Neural progenitor cell (in vitro differentiated cells): ENCODE measurements at regions not wholly inside any gene's neighbourhood (a gene's known extent, or its start where the extent isn't known, plus 50 kb on each side); places are given as distances from the start of the nearest gene placed in this dataset.

Experiments
- DNase-seq: peaks from one replicate; pipeline ENCODE4 v3.0.0-alpha.2; 2016; ENCODE audit warnings: low spot score
- H2AFZ ChIP-seq: fragments of 200-600 bp; sonication (generic); replicated peaks from 2 replicates; pipeline ENCODE4 v1.6.1; 2016; ENCODE audit warnings: antibody characterized with exemption
- H3F3A ChIP-seq: fragments of 200-600 bp; sonication (generic); 2 replicates; pipeline ENCODE4 v1.6.1; 2016; ENCODE audit warnings: antibody characterized with exemption, low read depth
- H3K27ac ChIP-seq: fragments of 200-600 bp; sonication (generic); 2 replicates; pipeline ENCODE4 v1.5.1; 2016; ENCODE audit warnings: mild to moderate bottlenecking
- H3K27me3 ChIP-seq: fragments of 200-600 bp; sonication (generic); 2 replicates; pipeline ENCODE4 v1.6.1; 2016; ENCODE audit warnings: mild to moderate bottlenecking, moderate library complexity
- H3K36me3 ChIP-seq: fragments of 200-600 bp; sonication (generic); 2 replicates; pipeline ENCODE4 v1.5.1; 2016
- H3K4me1 ChIP-seq: fragments of 200-600 bp; sonication (generic); 2 replicates; pipeline ENCODE4 v1.6.1; 2016; ENCODE audit warnings: mixed run types
- H3K4me2 ChIP-seq: fragments of 200-600 bp; sonication (generic); 2 replicates; pipeline ENCODE4 v1.6.1; 2016
- H3K4me3 ChIP-seq: fragments of 200-600 bp; sonication (generic); 2 replicates; pipeline ENCODE4 v1.5.1; 2016
- H3K79me2 ChIP-seq: fragments of 200-600 bp; sonication (generic); 2 replicates; pipeline ENCODE4 v1.6.1; 2016; ENCODE audit warnings: low read depth
- H3K9ac ChIP-seq: fragments of 200-600 bp; sonication (generic); 2 replicates; pipeline ENCODE4 v1.6.1; 2016
- H3K9me3 ChIP-seq: fragments of 200-600 bp; sonication (generic); 2 replicates; pipeline ENCODE4 v1.5.1; 2016; ENCODE audit warnings: low read depth
- H4K20me1 ChIP-seq: fragments of 200-600 bp; sonication (generic); 2 replicates; pipeline ENCODE4 v1.6.1; 2016; ENCODE audit warnings: low read depth
- H3K27ac Mint-ChIP-seq: 3 replicates; pipeline ENCODE4 v1.8.0; 2021; ENCODE audit warnings: mixed read lengths
- H3K27me3 Mint-ChIP-seq: 2 replicates; pipeline ENCODE4 v1.8.0; 2022; ENCODE audit warnings: low read depth, mild to moderate bottlenecking, inconsistent platforms, moderate library complexity, mixed read lengths; ENCODE audit not compliant: insufficient read depth
- H3K36me3 Mint-ChIP-seq: 3 replicates; pipeline ENCODE4 v1.8.0; 2021; ENCODE audit warnings: mixed read lengths
- H3K4me1 Mint-ChIP-seq: 3 replicates; pipeline ENCODE4 v1.8.0; 2021; ENCODE audit warnings: mixed read lengths
- H3K4me3 Mint-ChIP-seq: 3 replicates; pipeline ENCODE4 v1.8.0; 2021; ENCODE audit warnings: mild to moderate bottlenecking, moderate library complexity, mixed read lengths
- H3K9me3 Mint-ChIP-seq: 3 replicates; pipeline ENCODE4 v1.8.0; 2020; ENCODE audit warnings: mixed read lengths
- CTCF ChIP-seq: fragments of 200-600 bp; sonication (generic); IDR thresholded peaks from 2 replicates; pipeline ENCODE4 v1.5.1; 2017; ENCODE audit warnings: antibody characterized with exemption, mild to moderate bottlenecking
- EZH2 ChIP-seq: fragments of 200-600 bp; sonication (generic); IDR thresholded peaks from 2 replicates; pipeline ENCODE4 v1.6.1; 2017; ENCODE audit warnings: antibody characterized with exemption, mild to moderate bottlenecking, moderate library complexity
- EZH2phosphoT487 ChIP-seq: fragments of 200-600 bp; sonication (generic); IDR thresholded peaks from 2 replicates; pipeline ENCODE4 v1.6.1; 2017; ENCODE audit warnings: antibody characterized with exemption

- Mint-ChIP-seq H3K4me3 (no peak overlapping the region), H3K9me3 (peaks cover under 1% of the 10 kb centered on the region), H3K27ac (no peak overlapping the region), H3K36me3 (no peaks in the 10 kb centered on the region), H3K27me3 (no peaks in the 10 kb centered on the region), H3K4me1 (peaks cover 4% of the 10 kb centered on the region)
- no peaks in the 10 kb centered on the region for H3K79me2 ChIP-seq
- no peak overlapping the region for H3K27ac ChIP-seq
- no peaks in the 10 kb centered on the region for H3K9me3 ChIP-seq
- H3K9ac ChIP-seq = no peak overlapping the region
- no peak overlapping the region for H2AFZ ChIP-seq
- H3F3A ChIP-seq = no peaks in the 10 kb centered on the region
- no peak for DNase-seq
- H3K36me3 ChIP-seq = no peaks in the 10 kb centered on the region
- no peak overlapping the region for H3K4me3 ChIP-seq
- no peak for TF ChIP-seq CTCF
- no peak for TF ChIP-seq EZH2
- TF ChIP-seq EZH2phosphoT487 = no peak
- H3K27me3 ChIP-seq = no peaks in the 10 kb centered on the region
- no peaks in the 10 kb centered on the region for H4K20me1 ChIP-seq
- H3K4me1 ChIP-seq = peaks cover 3% of the 10 kb centered on the region
- H3K4me2 ChIP-seq = no peak overlapping the region
Observed at GRCh38 chr17:72446118-72446517, 325.3 kb downstream of the SOX9 start.

GRCh38 chr17:72446525-72447250 is 325.9 kb downstream of the SOX9 start:
- H3K4me1 ChIP-seq = peaks cover 6% of the 10 kb centered on the region
- Mint-ChIP-seq H3K4me3 (no peak overlapping the region), H3K9me3 (no peaks in the 10 kb centered on the region), H3K27ac (no peak overlapping the region), H3K27me3 (no peaks in the 10 kb centered on the region), H3K4me1 (peaks cover 4% of the 10 kb centered on the region), H3K36me3 (no peaks in the 10 kb centered on the region)
- no peak overlapping the region for H3K4me2 ChIP-seq
- no peak overlapping the region for H2AFZ ChIP-seq
- H3K27ac ChIP-seq = no peak overlapping the region
- H3K36me3 ChIP-seq = no peaks in the 10 kb centered on the region
- H3K9ac ChIP-seq = no peak overlapping the region
- no peaks in the 10 kb centered on the region for H4K20me1 ChIP-seq
- DNase-seq = no peak
- no peaks in the 10 kb centered on the region for H3K9me3 ChIP-seq
- no peaks in the 10 kb centered on the region for H3K27me3 ChIP-seq
- H3K4me3 ChIP-seq = no peak overlapping the region
- H3F3A ChIP-seq = no peaks in the 10 kb centered on the region
- no peaks in the 10 kb centered on the region for H3K79me2 ChIP-seq
- TF ChIP-seq EZH2phosphoT487 (no peak), CTCF (no peak), EZH2 (no peak)

- Histone ChIP-seq H2AFZ (no peak overlapping the region), H3K79me2 (no peaks in the 10 kb centered on the region), H3K4me3 (no peak overlapping the region), H3K27ac (no peak overlapping the region), H3F3A (no peaks in the 10 kb centered on the region), H3K9ac (no peak overlapping the region), H3K4me2 (no peak overlapping the region), H3K36me3 (no peaks in the 10 kb centered on the region), H4K20me1 (no peaks in the 10 kb centered on the region), H3K4me1 (peaks cover 6% of the 10 kb centered on the region), H3K9me3 (no peaks in the 10 kb centered on the region), H3K27me3 (no peaks in the 10 kb centered on the region)
- DNase-seq = no peak
- peaks cover 4% of the 10 kb centered on the region for H3K4me1 Mint-ChIP-seq
- H3K9me3 Mint-ChIP-seq = no peaks in the 10 kb centered on the region
- H3K4me3 Mint-ChIP-seq = no peak overlapping the region
- TF ChIP-seq EZH2 = no peak
- no peak for TF ChIP-seq EZH2phosphoT487
- TF ChIP-seq CTCF = no peak
- H3K36me3 Mint-ChIP-seq = no peaks in the 10 kb centered on the region
- H3K27me3 Mint-ChIP-seq = no peaks in the 10 kb centered on the region
- H3K27ac Mint-ChIP-seq = no peak overlapping the region
Observed at GRCh38 chr17:72447251-72447640, 326.4 kb downstream of the SOX9 start.
